Fibroblast of lung (primary cell): ENCODE measurements at regions not wholly inside any gene's neighbourhood (a gene's known extent, or its start where the extent isn't known, plus 50 kb on each side); places are given as distances from the start of the nearest gene placed in this dataset.

Source experiments
- EZH2 ChIP-seq: IDR thresholded peaks from 2 replicates; pipeline ENCODE4 v1.5.1; 2012; ENCODE audit warnings: low read length, control low read depth, mild to moderate bottlenecking; ENCODE audit errors: missing control alignments
- TF ChIP-seq, protein P1 (sequence below), 2 donors: IDR thresholded peaks in 1 of 2; conservative IDR thresholded peaks in 1 of 2; 1 replicate in 1 of 2; 2 replicates in 1 of 2; pipeline ENCODE4 v1.5.1; 2011 to 2012; ENCODE audit warnings: low read length in 2 of 2, control low read depth in 1 of 2, inconsistent platforms in 1 of 2, low read depth in 1 of 2, mild to moderate bottlenecking in 1 of 2

GRCh38 chr20:48307277-48307676, 520.5 kb downstream of the PREX1 start:
- TF ChIP-seq, protein P1, sequence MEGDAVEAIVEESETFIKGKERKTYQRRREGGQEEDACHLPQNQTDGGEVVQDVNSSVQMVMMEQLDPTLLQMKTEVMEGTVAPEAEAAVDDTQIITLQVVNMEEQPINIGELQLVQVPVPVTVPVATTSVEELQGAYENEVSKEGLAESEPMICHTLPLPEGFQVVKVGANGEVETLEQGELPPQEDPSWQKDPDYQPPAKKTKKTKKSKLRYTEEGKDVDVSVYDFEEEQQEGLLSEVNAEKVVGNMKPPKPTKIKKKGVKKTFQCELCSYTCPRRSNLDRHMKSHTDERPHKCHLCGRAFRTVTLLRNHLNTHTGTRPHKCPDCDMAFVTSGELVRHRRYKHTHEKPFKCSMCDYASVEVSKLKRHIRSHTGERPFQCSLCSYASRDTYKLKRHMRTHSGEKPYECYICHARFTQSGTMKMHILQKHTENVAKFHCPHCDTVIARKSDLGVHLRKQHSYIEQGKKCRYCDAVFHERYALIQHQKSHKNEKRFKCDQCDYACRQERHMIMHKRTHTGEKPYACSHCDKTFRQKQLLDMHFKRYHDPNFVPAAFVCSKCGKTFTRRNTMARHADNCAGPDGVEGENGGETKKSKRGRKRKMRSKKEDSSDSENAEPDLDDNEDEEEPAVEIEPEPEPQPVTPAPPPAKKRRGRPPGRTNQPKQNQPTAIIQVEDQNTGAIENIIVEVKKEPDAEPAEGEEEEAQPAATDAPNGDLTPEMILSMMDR (conservative IDR thresholded peaks at IDR 0.05 in 1 of 2, IDR thresholded peaks at IDR 0.05 in 1 of 2; ENCODE audit: low read depth in 1 of 2, low read length in 2 of 2): no peak
- no peak for TF ChIP-seq EZH2
